Thymus (tissue), 11 donors: ENCODE measurements at regions not wholly inside any gene's neighbourhood (a gene's known extent, or its start where the extent isn't known, plus 50 kb on each side); places are given as distances from the start of the nearest gene placed in this dataset.

ENCODE experiments used
- DNase-seq, 9 donors: peaks; one replicate each; pipeline ENCODE4 v3.0.0-alpha.2; 2013; ENCODE audit warnings: low spot score in 9 of 9, low read depth in 6 of 9, missing footprints in 1 of 9
- H3K27ac ChIP-seq, 2 donors: one replicate each; pipeline ENCODE4 v1.5.1; 2013; ENCODE audit warnings: control low read depth in 1 of 2, low read depth in 1 of 2, low read length in 1 of 2, mild to moderate bottlenecking in 1 of 2, moderate library complexity in 1 of 2
- H3K27me3 ChIP-seq, 2 donors: one replicate each; pipeline ENCODE4 v1.5.1; 2013; ENCODE audit warnings: low read length in 1 of 2; ENCODE audit not compliant: control insufficient read depth in 2 of 2, insufficient read depth in 1 of 2
- H3K36me3 ChIP-seq, 2 donors: one replicate each; pipeline ENCODE4 v1.5.1; 2013; ENCODE audit warnings: low read length in 1 of 2, mild to moderate bottlenecking in 1 of 2, moderate library complexity in 1 of 2; ENCODE audit not compliant: control insufficient read depth in 2 of 2, insufficient read depth in 2 of 2
- H3K4me1 ChIP-seq, 2 donors: one replicate each; pipeline ENCODE4 v1.5.1; 2013; ENCODE audit warnings: low read length in 2 of 2; ENCODE audit not compliant: control insufficient read depth in 2 of 2, insufficient read depth in 2 of 2
- H3K4me3 ChIP-seq, 2 donors: one replicate each; pipeline ENCODE4 v1.5.1; 2013; ENCODE audit warnings: low read length in 2 of 2, control low read depth in 1 of 2, mild to moderate bottlenecking in 1 of 2
- H3K9me3 ChIP-seq, 2 donors: one replicate each; pipeline ENCODE4 v1.5.1; 2013; ENCODE audit warnings: low read length in 1 of 2, mild to moderate bottlenecking in 1 of 2; ENCODE audit not compliant: control insufficient read depth in 2 of 2, insufficient read depth in 1 of 2
- WGBS: extraction: QIAGEN DNeasy Blood & Tissue Kit; methylation state at CpG from one replicate; pipeline ENCODE4 v1.1.7; 2013; 5-methylcytosine and 5-hydroxymethylcytosine counted together
- donor health status: healthy.

DNA sequence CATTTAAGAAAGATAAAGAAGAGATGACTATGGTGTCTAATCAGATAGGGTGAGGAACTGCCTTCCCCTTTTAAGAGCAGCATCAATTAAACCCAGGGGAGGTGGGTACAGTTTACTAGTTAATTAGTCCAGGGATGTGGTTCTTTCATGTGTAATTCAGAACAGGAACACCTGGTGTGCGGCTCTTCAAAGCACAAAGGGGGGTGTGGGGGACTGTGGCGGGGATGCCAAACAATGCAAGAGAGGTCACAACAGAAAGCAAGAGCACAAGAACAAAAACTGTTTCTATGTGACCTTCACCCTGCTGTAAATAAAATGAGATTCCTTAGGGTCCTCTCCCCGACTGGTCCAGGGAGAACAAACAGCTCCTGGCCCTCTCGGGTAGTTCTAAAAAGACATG is 183.9 kb upstream of the SOX5 start:
- peak in 6 of 9 donors; percentile 3 to 47 (median 13) for DNase-seq
- no peaks in the 10 kb centered on the region for H3K9me3 ChIP-seq
- H3K27ac ChIP-seq, result no peak overlapping the region
- H3K4me1 ChIP-seq, result no peaks in the 10 kb centered on the region
- H3K36me3 ChIP-seq, result no peaks in the 10 kb centered on the region
- no peaks in the 10 kb centered on the region for H3K27me3 ChIP-seq
- no peak overlapping the region for H3K4me3 ChIP-seq
- WGBS, result 61% methylated on average over 4 of the region's 4 CpGs

DNA sequence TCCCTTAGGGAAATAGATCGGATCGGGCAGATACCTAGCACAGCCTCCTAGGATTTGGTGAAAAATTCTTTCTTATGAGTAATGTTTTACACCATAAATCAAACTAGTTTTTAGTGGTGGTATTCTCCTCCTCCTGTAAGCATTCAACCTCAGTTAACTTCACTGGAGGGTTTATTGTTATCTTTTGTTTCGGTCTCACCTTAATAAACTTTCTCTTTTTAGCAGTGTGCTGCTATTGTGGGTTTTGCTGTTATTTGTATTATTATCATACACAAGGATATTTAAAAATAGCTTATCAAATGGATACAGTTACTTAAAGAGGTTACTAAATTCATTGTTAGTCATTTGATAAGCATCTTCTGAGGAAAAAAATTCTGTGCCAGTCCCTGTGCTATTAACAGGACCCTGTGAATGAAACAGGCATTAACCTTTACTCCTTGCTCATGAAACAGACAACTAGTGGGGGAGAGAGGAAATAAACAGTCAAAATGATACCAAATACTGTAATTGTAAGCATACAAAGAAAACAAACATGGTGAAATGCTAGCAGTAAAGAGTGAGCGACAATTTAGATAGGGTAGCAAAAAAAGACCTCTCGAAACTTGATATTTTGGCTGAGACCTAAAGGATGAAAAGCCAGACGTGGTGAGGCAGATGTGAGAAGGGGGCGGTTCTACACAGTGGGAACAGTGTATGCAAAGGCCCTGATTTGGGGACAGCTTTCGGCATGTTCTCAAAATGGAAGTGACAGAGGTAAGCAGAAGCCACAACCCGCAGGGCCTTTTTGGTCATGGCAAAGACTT is 178.7 kb upstream of the SOX5 start:
- no peaks in the 10 kb centered on the region for H3K27me3 ChIP-seq
- no peaks in the 10 kb centered on the region for H3K9me3 ChIP-seq
- H3K4me3 ChIP-seq, result no peak overlapping the region
- no peaks in the 10 kb centered on the region for H3K36me3 ChIP-seq
- no peak for DNase-seq
- 94% methylated on average over 9 of the region's 9 CpGs for WGBS
- H3K27ac ChIP-seq, result no peak overlapping the region
- H3K4me1 ChIP-seq, result no peaks in the 10 kb centered on the region

DNA sequence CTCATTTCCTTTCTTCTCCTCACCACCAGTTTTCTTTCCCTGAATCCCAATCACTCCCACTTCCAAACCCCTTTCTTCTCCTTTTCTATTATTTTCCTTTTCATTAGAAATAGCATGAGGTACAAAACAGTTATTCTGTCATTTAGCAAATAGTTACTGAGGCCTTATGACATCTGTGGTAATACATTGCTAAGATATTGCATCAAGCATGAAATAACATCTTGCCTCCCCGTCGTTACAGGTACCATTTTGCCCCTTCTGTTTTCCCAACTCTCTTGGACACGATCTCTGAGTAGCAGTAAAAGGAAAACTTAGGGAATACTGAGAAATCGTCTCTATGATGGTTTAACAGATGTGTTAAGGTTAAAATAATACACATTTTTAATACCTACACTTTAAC is 175.8 kb upstream of the SOX5 start:
- Histone ChIP-seq H3K9me3 (no peaks in the 10 kb centered on the region), H3K4me1 (no peaks in the 10 kb centered on the region), H3K27ac (no peak overlapping the region), H3K27me3 (no peaks in the 10 kb centered on the region), H3K36me3 (no peaks in the 10 kb centered on the region), H3K4me3 (no peak overlapping the region)
- WGBS, result 96% methylated on average over 4 of the region's 4 CpGs
- no peak for DNase-seq

DNA sequence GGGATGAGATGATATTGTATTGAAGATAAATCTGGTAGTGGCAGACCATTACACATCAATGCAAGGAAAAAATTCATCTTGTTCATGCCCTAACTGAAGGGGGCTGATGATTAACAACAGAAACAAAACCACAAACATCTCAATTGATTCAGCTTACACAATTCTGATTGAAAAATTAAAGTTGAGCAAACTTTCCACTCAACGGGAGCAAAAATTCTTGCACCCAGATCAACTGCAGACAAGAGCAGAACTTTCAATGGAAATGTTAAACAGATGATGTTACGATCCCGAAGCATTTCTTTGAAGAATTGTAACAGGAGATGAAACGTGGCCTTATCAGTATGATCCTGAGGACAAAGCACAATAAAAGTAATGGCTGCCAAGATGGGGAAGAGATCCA is 172.4 kb upstream of the SOX5 start:
- no peak for DNase-seq
- H3K9me3 ChIP-seq, result no peaks in the 10 kb centered on the region
- no peaks in the 10 kb centered on the region for H3K4me1 ChIP-seq
- no peaks in the 10 kb centered on the region for H3K27me3 ChIP-seq
- H3K27ac ChIP-seq, result no peak overlapping the region
- H3K4me3 ChIP-seq, result no peak overlapping the region
- WGBS, result 93% methylated on average over 4 of the region's 4 CpGs
- no peaks in the 10 kb centered on the region for H3K36me3 ChIP-seq

DNA sequence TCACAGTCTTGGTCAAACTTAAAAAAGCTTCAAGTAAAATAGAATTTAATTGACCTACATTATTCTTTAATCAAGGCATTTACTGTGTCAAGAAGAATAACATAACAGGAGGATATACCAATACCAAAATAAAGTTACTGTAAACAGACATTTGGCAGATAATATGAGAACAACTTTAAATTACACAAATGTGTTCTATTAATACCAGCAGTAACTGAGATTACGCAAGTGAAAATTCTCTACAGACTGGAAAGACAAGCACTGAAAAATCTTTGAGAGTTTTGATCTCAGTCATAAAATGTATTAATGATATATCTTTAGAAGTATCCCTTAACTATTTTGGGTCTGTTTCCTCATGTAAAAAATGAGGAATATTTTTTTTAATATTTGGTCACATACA is 169.2 kb upstream of the SOX5 start:
- Histone ChIP-seq H3K4me1 (no peaks in the 10 kb centered on the region), H3K4me3 (no peak overlapping the region), H3K27me3 (no peaks in the 10 kb centered on the region), H3K36me3 (no peaks in the 10 kb centered on the region), H3K27ac (no peak overlapping the region), H3K9me3 (no peaks in the 10 kb centered on the region)
- WGBS, result 95% methylated on average over 1 of the region's 1 CpG
- no peak for DNase-seq

DNA sequence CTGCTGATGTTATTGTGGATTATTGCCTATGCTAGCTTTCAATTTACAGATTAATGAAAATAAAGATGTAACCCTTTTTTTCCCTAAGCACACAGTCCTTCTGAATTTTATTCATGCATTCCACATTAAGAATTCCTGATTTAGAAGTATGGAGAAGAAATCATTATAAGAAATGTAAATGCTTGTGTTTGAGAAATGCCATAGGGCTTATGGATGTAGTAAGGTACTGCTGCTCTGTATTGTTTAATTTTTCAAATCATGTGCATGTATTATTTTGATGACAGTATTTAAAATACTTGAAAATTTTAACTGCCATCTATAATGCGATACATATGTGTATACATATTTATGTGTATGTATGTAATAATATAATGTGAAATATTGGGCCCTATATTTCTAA is 167.1 kb upstream of the SOX5 start:
- DNase-seq, result no peak
- Histone ChIP-seq H3K4me3 (no peak overlapping the region), H3K36me3 (no peaks in the 10 kb centered on the region), H3K9me3 (no peaks in the 10 kb centered on the region), H3K27ac (no peak overlapping the region), H3K27me3 (no peaks in the 10 kb centered on the region), H3K4me1 (no peaks in the 10 kb centered on the region)
- 54% methylated on average over 1 of the region's 1 CpG for WGBS

DNA sequence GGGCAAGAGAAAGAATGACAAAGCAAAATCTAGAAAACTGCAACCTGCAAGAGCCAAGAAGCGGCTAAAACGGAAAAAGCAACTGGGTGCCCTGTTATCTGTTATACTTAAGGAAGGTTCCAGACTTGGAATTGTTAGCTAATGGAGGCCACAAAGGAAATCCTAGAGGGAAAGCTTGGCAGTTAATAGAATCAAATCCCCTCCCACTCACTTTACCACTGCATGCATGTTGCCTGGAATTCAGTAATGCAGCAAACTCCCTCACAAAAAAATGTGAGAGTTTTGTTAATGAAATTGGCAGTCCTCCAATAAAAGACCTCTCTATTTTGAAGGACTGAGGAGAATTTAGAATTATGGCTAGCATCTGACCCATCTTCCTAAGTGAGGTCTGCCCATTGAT is 164.2 kb upstream of the SOX5 start:
- Histone ChIP-seq H3K36me3 (no peaks in the 10 kb centered on the region), H3K4me1 (no peaks in the 10 kb centered on the region), H3K9me3 (no peaks in the 10 kb centered on the region), H3K27me3 (no peaks in the 10 kb centered on the region), H3K27ac (no peak overlapping the region), H3K4me3 (no peak overlapping the region)
- DNase-seq, result no peak
- WGBS, result 100% methylated on average over 2 of the region's 2 CpGs

DNA sequence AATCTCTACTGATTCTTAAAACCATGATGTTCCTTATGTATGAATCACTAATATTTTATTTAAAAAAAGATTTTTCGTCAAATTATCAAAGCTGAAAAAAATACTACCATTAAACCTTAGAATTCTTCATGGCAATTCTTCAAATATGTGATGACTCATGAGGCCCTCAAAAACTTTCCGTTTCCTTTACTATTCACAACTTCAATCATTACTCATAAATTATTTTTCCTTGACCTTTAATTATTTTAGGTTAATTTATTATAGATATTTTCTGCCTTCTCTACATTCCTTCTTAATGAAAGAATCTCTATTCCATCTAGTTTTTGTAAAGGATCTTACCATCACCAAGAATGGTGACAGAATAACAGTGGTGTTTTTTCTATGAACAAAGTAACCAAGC is 162.1 kb upstream of the SOX5 start:
- no peaks in the 10 kb centered on the region for H3K36me3 ChIP-seq
- H3K27ac ChIP-seq, result no peak overlapping the region
- no peak for DNase-seq
- H3K4me1 ChIP-seq, result no peaks in the 10 kb centered on the region
- H3K4me3 ChIP-seq, result no peak overlapping the region
- H3K9me3 ChIP-seq, result no peaks in the 10 kb centered on the region
- 94% methylated on average over 2 of the region's 2 CpGs for WGBS
- H3K27me3 ChIP-seq, result no peaks in the 10 kb centered on the region

DNA sequence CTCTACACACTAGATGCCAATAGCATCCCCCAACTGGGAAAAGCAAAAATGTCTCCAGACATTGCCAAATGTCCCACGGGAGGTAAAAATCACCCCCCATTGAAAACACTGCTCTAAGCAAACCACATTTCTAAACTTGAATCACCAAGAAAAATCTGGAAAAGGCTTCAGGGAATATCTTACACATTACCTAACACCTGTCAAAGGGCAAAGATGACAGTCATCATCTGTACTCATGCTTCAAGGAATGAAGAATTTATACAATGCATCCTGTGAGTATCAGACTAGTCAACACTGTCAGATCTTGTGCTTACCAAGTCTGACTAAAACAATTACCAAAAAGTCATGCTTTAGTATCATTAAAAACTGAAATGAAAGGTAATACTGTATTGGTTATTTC is 161.6 kb upstream of the SOX5 start:
- Histone ChIP-seq H3K9me3 (no peaks in the 10 kb centered on the region), H3K4me3 (no peak overlapping the region), H3K27me3 (no peaks in the 10 kb centered on the region), H3K36me3 (no peaks in the 10 kb centered on the region), H3K27ac (no peak overlapping the region), H3K4me1 (no peaks in the 10 kb centered on the region)
- DNase-seq, result no peak
- WGBS, result 100% methylated on average over 1 of the region's 1 CpG
